Ishikawa (cell line): ENCODE measurements at regions not wholly inside any gene's neighbourhood (a gene's known extent, or its start where the extent isn't known, plus 50 kb on each side); places are given as distances from the start of the nearest gene placed in this dataset.

ENCODE experiments used
- CEBPB ChIP-seq: IDR thresholded peaks from 2 replicates; pipeline ENCODE4 v1.6.1; 2012
- CREB1 ChIP-seq: IDR thresholded peaks from 2 replicates; pipeline ENCODE4 v1.6.1; 2012; ENCODE audit warnings: low read depth
- EP300 ChIP-seq: IDR thresholded peaks from 2 replicates; pipeline ENCODE4 v1.6.1; 2012; ENCODE audit warnings: borderline replicate concordance
- FOXM1 ChIP-seq: IDR thresholded peaks from 2 replicates; pipeline ENCODE4 v1.6.1; 2012; ENCODE audit warnings: low read depth, borderline replicate concordance
- NFIC ChIP-seq: IDR thresholded peaks from 2 replicates; pipeline ENCODE4 v1.6.1; 2012
- RAD21 ChIP-seq: IDR thresholded peaks from 2 replicates; pipeline ENCODE4 v1.6.1; 2012; ENCODE audit warnings: low read depth
- TEAD4 ChIP-seq: IDR thresholded peaks from 2 replicates; pipeline ENCODE4 v1.6.1; 2012
- YY1 ChIP-seq: IDR thresholded peaks from 2 replicates; pipeline ENCODE4 v1.6.1; 2012; ENCODE audit warnings: low read depth
- TF ChIP-seq, protein P1 (sequence below): IDR thresholded peaks from 2 replicates; pipeline ENCODE4 v1.6.1; 2012; ENCODE audit warnings: low read depth, mild to moderate bottlenecking
- TF ChIP-seq, protein P2 (sequence below): IDR thresholded peaks from 2 replicates; pipeline ENCODE4 v1.6.1; 2012

DNA sequence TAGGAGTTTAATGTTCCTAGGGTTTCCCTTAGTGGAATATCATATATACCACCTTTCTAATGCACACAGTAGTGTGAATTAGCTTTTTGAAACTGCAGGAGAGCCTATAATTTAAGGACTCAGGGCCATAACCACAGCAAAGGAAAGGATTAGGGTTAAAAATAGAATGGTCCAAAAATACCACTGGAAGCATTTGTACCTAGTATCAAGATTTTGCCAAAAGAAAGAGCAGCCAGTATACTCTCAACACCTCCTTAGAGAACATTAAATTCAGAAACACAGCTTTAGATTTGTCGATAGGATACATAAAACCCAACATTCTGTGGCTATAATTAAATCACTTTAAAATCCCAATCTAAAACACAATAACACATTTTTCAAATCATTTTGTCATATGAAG lies 634.9 kb downstream of the EPHA4 start:
- no peak for TF ChIP-seq RAD21
- no peak for TF ChIP-seq EP300
- TF ChIP-seq YY1, result no peak
- TF ChIP-seq, protein P1, sequence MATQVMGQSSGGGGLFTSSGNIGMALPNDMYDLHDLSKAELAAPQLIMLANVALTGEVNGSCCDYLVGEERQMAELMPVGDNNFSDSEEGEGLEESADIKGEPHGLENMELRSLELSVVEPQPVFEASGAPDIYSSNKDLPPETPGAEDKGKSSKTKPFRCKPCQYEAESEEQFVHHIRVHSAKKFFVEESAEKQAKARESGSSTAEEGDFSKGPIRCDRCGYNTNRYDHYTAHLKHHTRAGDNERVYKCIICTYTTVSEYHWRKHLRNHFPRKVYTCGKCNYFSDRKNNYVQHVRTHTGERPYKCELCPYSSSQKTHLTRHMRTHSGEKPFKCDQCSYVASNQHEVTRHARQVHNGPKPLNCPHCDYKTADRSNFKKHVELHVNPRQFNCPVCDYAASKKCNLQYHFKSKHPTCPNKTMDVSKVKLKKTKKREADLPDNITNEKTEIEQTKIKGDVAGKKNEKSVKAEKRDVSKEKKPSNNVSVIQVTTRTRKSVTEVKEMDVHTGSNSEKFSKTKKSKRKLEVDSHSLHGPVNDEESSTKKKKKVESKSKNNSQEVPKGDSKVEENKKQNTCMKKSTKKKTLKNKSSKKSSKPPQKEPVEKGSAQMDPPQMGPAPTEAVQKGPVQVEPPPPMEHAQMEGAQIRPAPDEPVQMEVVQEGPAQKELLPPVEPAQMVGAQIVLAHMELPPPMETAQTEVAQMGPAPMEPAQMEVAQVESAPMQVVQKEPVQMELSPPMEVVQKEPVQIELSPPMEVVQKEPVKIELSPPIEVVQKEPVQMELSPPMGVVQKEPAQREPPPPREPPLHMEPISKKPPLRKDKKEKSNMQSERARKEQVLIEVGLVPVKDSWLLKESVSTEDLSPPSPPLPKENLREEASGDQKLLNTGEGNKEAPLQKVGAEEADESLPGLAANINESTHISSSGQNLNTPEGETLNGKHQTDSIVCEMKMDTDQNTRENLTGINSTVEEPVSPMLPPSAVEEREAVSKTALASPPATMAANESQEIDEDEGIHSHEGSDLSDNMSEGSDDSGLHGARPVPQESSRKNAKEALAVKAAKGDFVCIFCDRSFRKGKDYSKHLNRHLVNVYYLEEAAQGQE, result no peak
- TF ChIP-seq, protein P2, sequence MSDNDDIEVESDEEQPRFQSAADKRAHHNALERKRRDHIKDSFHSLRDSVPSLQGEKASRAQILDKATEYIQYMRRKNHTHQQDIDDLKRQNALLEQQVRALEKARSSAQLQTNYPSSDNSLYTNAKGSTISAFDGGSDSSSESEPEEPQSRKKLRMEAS, result no peak
- TF ChIP-seq CREB1, result no peak
- TF ChIP-seq FOXM1, result no peak
- no peak for TF ChIP-seq NFIC
- TF ChIP-seq TEAD4, result no peak
- no peak for TF ChIP-seq CEBPB
